ENCODE measurements at regions not wholly inside any gene's neighbourhood (a gene's known extent, or its start where the extent isn't known, plus 50 kb on each side); places are given as distances from the start of the nearest gene placed in this dataset.
"Not testable (repeated sequence)": the region's sequence is repeated elsewhere in the genome, so short reads cannot be mapped to it uniquely, and the experiment has no call there.

DNA sequence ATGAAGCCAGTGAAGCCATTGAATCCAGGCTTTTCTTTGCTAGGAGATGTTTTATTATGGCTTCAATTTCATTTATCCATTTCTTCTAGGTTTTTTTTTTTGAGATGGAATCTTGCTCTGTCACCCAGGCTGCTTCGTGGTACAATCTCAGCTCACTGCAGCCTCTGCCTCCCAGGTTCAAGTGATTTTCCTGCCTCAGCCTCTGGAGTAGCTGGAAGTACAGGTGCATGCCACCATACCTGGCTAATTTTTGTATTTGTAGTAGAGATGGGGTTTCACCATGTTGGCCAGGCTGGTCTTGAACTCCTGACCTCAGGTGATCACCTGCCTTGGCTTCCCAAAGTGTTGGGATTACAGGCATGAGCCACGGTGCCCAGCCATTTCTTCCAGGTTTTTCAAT is 171.6 kb downstream of the CWH43 start:
- TF ChIP-seq POLR2A (IDR thresholded peaks at IDR 0.05) = not testable (repeated sequence)
- TF ChIP-seq, protein P1, sequence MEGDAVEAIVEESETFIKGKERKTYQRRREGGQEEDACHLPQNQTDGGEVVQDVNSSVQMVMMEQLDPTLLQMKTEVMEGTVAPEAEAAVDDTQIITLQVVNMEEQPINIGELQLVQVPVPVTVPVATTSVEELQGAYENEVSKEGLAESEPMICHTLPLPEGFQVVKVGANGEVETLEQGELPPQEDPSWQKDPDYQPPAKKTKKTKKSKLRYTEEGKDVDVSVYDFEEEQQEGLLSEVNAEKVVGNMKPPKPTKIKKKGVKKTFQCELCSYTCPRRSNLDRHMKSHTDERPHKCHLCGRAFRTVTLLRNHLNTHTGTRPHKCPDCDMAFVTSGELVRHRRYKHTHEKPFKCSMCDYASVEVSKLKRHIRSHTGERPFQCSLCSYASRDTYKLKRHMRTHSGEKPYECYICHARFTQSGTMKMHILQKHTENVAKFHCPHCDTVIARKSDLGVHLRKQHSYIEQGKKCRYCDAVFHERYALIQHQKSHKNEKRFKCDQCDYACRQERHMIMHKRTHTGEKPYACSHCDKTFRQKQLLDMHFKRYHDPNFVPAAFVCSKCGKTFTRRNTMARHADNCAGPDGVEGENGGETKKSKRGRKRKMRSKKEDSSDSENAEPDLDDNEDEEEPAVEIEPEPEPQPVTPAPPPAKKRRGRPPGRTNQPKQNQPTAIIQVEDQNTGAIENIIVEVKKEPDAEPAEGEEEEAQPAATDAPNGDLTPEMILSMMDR (IDR thresholded peaks at IDR 0.05) = not testable (repeated sequence)

Measured in lower leg skin (tissue), 3 donors.